CD4-positive, alpha-beta T cell treated with Interleukin-17A for 4 hours (primary cell): ENCODE measurements at regions not wholly inside any gene's neighbourhood (a gene's known extent, or its start where the extent isn't known, plus 50 kb on each side); places are given as distances from the start of the nearest gene placed in this dataset.
A peak's percentile ranks its signal among the peaks of the same experiment; 100 is the strongest.
"Not testable (repeated sequence)": the region's sequence is repeated elsewhere in the genome, so short reads cannot be mapped to it uniquely, and the experiment has no call there.

Experiments used
- DNase-seq: peaks from one replicate; pipeline ENCODE4 v3.0.0-alpha.2; 2020; ENCODE audit warnings: mixed read lengths

GRCh38 chr9:31232485-31232884 is 1152.0 kb upstream of the ACO1 start:
- DNase-seq, result no peak

GRCh38 chr9:31236344-31236743 is 1148.1 kb upstream of the ACO1 start:
- no peak for DNase-seq

GRCh38 chr9:31243386-31243785 is 1141.1 kb upstream of the ACO1 start:
- no peak for DNase-seq

- no peak for DNase-seq
Measured at GRCh38 chr9:31248156-31248555, 1136.3 kb upstream of the ACO1 start.

- no peak for DNase-seq
Measured at GRCh38 chr9:31251386-31251785, 1133.1 kb upstream of the ACO1 start.

- DNase-seq, result no peak
Measured at GRCh38 chr9:31253800-31254762, 1130.4 kb upstream of the ACO1 start.

GRCh38 chr9:31255211-31255610 is 1129.2 kb upstream of the ACO1 start:
- DNase-seq, result no peak

GRCh38 chr9:31259824-31260223 is 1124.6 kb upstream of the ACO1 start:
- no peak for DNase-seq

GRCh38 chr9:31272456-31273295 is 1111.8 kb upstream of the ACO1 start:
- no peak for DNase-seq

GRCh38 chr9:31275419-31275818 is 1109.0 kb upstream of the ACO1 start:
- DNase-seq, result no peak

- no peak for DNase-seq
Measured at GRCh38 chr9:31290731-31291130, 1093.7 kb upstream of the ACO1 start.

- DNase-seq, result no peak
Measured at GRCh38 chr9:31302620-31303418, 1081.6 kb upstream of the ACO1 start.

GRCh38 chr9:31304576-31304975 is 1079.9 kb upstream of the ACO1 start:
- DNase-seq, result no peak

GRCh38 chr9:31314241-31314640 is 1070.2 kb upstream of the ACO1 start:
- DNase-seq, result no peak

- DNase-seq, result no peak
Measured at GRCh38 chr9:31320494-31320893, 1063.9 kb upstream of the ACO1 start.

GRCh38 chr9:31321256-31321655 is 1063.2 kb upstream of the ACO1 start:
- DNase-seq, result no peak

- no peak for DNase-seq
Measured at GRCh38 chr9:31321686-31322085, 1062.8 kb upstream of the ACO1 start.

- DNase-seq, result peak; percentile 43
Measured at GRCh38 chr9:31323726-31324444, 1060.6 kb upstream of the ACO1 start.

- DNase-seq, result no peak
Measured at GRCh38 chr9:31325778-31326177, 1058.7 kb upstream of the ACO1 start.

- not testable (repeated sequence) for DNase-seq
Measured at GRCh38 chr9:31326883-31327282, 1057.6 kb upstream of the ACO1 start.

GRCh38 chr9:31334837-31335528 is 1049.5 kb upstream of the ACO1 start:
- no peak for DNase-seq
